Keratinocyte (primary cell): ENCODE measurements at regions not wholly inside any gene's neighbourhood (a gene's known extent, or its start where the extent isn't known, plus 50 kb on each side); places are given as distances from the start of the nearest gene placed in this dataset.

ENCODE experiments used
- DNase-seq: peaks from one replicate; pipeline ENCODE4 v3.0.0-alpha.2; 2011; ENCODE audit warnings: low read depth, missing footprints, low spot score
- FAIRE-seq: peaks from 2 replicates; lab custom pipeline; 2011; peaks lifted over from hg19 to GRCh38; lab: Jason Lieb, UNC
- H2AFZ ChIP-seq: 2 replicates; pipeline ENCODE4 v1.6.0; 2012; ENCODE audit warnings: low read length, control low read depth, inconsistent platforms; ENCODE audit not compliant: control insufficient read depth
- H3K27ac ChIP-seq: 2 replicates; pipeline ENCODE4 v1.5.1; 2011; ENCODE audit warnings: low read length; ENCODE audit not compliant: control insufficient read depth, insufficient read depth
- H3K27me3 ChIP-seq: 3 replicates; pipeline ENCODE4 v1.6.0; 2011; ENCODE audit warnings: low read length; ENCODE audit not compliant: control insufficient read depth, insufficient read depth; ENCODE audit errors: extremely low read depth
- H3K36me3 ChIP-seq, 2 experiments: 2 replicates in 1 of 2; 3 replicates in 1 of 2; pipeline ENCODE4 v1.5.1; 2011; ENCODE audit warnings: low read length in 2 of 2, mild to moderate bottlenecking in 1 of 2; ENCODE audit not compliant: control insufficient read depth in 2 of 2, insufficient read depth in 2 of 2; ENCODE audit errors: extremely low read depth in 1 of 2
- H3K4me1 ChIP-seq: 3 replicates; pipeline ENCODE4 v1.5.1; 2011; ENCODE audit warnings: low read length; ENCODE audit not compliant: control insufficient read depth, insufficient read depth; ENCODE audit errors: extremely low read depth
- H3K4me2 ChIP-seq: 3 replicates; pipeline ENCODE4 v1.6.0; 2011; ENCODE audit warnings: low read depth, low read length; ENCODE audit not compliant: control insufficient read depth, insufficient read depth; ENCODE audit errors: extremely low read depth
- H3K4me3 ChIP-seq, 3 experiments: fragments of 200-600 bp in 1 of 3; sonication (generic) in 1 of 3; 2 replicates in 2 of 3; 3 replicates in 1 of 3; pipeline ENCODE4 v1.5.1; 2011 to 2016; ENCODE audit warnings: low read length in 3 of 3, mild to moderate bottlenecking in 3 of 3, control low read depth in 2 of 3, inconsistent platforms in 1 of 3, low read depth in 1 of 3, mixed read lengths in 1 of 3, mixed run types in 1 of 3, moderate library complexity in 1 of 3; ENCODE audit not compliant: control insufficient read depth in 2 of 3, insufficient read depth in 2 of 3; ENCODE audit errors: extremely low read depth in 1 of 3
- H3K79me2 ChIP-seq: 2 replicates; pipeline ENCODE4 v1.6.0; 2012; ENCODE audit warnings: low read length; ENCODE audit not compliant: control insufficient read depth, insufficient read depth
- H3K9ac ChIP-seq: 3 replicates; pipeline ENCODE4 v1.6.0; 2011; ENCODE audit warnings: low read length; ENCODE audit not compliant: control insufficient read depth, insufficient read depth; ENCODE audit errors: extremely low read depth
- H3K9me1 ChIP-seq: 3 replicates; pipeline ENCODE4 v1.6.0; 2011; ENCODE audit warnings: low read length; ENCODE audit not compliant: control insufficient read depth, insufficient read depth; ENCODE audit errors: extremely low read depth
- H3K9me3 ChIP-seq: 2 replicates; pipeline ENCODE4 v1.5.1; 2012; ENCODE audit warnings: low read depth, low read length; ENCODE audit not compliant: control insufficient read depth
- H4K20me1 ChIP-seq: 3 replicates; pipeline ENCODE4 v1.6.0; 2011; ENCODE audit warnings: low read length; ENCODE audit not compliant: control insufficient read depth, insufficient read depth; ENCODE audit errors: extremely low read depth
- CTCF ChIP-seq, 3 experiments: IDR thresholded peaks in 1 of 3; conservative IDR thresholded peaks in 1 of 3; optimal IDR thresholded peaks in 1 of 3; 2 replicates in 2 of 3; 3 replicates in 1 of 3; pipeline versions ENCODE3 to v1.5.1; 2011; ENCODE audit warnings: low read length in 3 of 3, mild to moderate bottlenecking in 3 of 3, moderate library complexity in 2 of 3, control low read depth in 1 of 3, inconsistent platforms in 1 of 3; ENCODE audit not compliant: insufficient read depth in 2 of 3; ENCODE audit errors: extremely low read depth in 1 of 3
- EZH2 ChIP-seq: IDR thresholded peaks from one replicate; pipeline ENCODE4 v1.6.1; 2012; ENCODE audit warnings: inconsistent platforms, mild to moderate bottlenecking, low read length, moderate library complexity
- dilution Hi-C: fragments of 300-500 bp; cut with MboI; formaldehyde crosslinking; loops from one replicate; pipeline ENCODE4 v1.7.0; 2020; ENCODE audit warnings: low sequenced_read_pairs; ENCODE audit not compliant: extremely low pct_ligation_motif_present

- H3K9me1 ChIP-seq, result no peaks in the 10 kb centered on the region
- no peaks in the 10 kb centered on the region for H3K36me3 ChIP-seq
- no peaks in the 10 kb centered on the region for H3K79me2 ChIP-seq
- no peak overlapping the region for H3K27ac ChIP-seq
- H3K4me2 ChIP-seq, result no peak overlapping the region
- no peak overlapping the region for H3K4me3 ChIP-seq
- dilution Hi-C loops, result no loop called here
- H3K27me3 ChIP-seq, result no peaks in the 10 kb centered on the region
- DNase-seq (no peak), FAIRE-seq (no peak)
- H4K20me1 ChIP-seq, result no peaks in the 10 kb centered on the region
- no peak overlapping the region for H3K9ac ChIP-seq
- TF ChIP-seq EZH2, result no peak
- no peak for TF ChIP-seq CTCF (optimal IDR thresholded peaks at IDR 0.05 in 1 of 3, IDR thresholded peaks at IDR 0.05 in 1 of 3, conservative IDR thresholded peaks at IDR 0.05 in 1 of 3; ENCODE audit: extremely low read depth in 1 of 3, insufficient read depth in 2 of 3, low read length in 3 of 3)
- H3K4me1 ChIP-seq, result no peaks in the 10 kb centered on the region
- no peaks in the 10 kb centered on the region for H3K9me3 ChIP-seq
- H2AFZ ChIP-seq, result peak overlapping the region; percentile 20
These were observed 94.0 kb upstream of the PIK3C3 start for GRCh38 chr18:41860987-41861386.

- H3K79me2 ChIP-seq, result no peaks in the 10 kb centered on the region
- no peaks in the 10 kb centered on the region for H3K27me3 ChIP-seq
- H3K27ac ChIP-seq, result no peak overlapping the region
- no peak overlapping the region for H2AFZ ChIP-seq
- H4K20me1 ChIP-seq, result no peaks in the 10 kb centered on the region
- H3K4me2 ChIP-seq, result no peak overlapping the region
- no peak overlapping the region for H3K4me3 ChIP-seq
- no peak for FAIRE-seq
- dilution Hi-C loops, result no loop called here
- no peak for DNase-seq
- no peaks in the 10 kb centered on the region for H3K4me1 ChIP-seq
- H3K9me1 ChIP-seq, result no peaks in the 10 kb centered on the region
- H3K36me3 ChIP-seq, result no peaks in the 10 kb centered on the region
- TF ChIP-seq CTCF (optimal IDR thresholded peaks at IDR 0.05 in 1 of 3, IDR thresholded peaks at IDR 0.05 in 1 of 3, conservative IDR thresholded peaks at IDR 0.05 in 1 of 3; ENCODE audit: extremely low read depth in 1 of 3, insufficient read depth in 2 of 3, low read length in 3 of 3) (no peak), EZH2 (no peak)
- H3K9me3 ChIP-seq, result no peaks in the 10 kb centered on the region
- H3K9ac ChIP-seq, result no peak overlapping the region
These were observed 96.1 kb upstream of the PIK3C3 start for GRCh38 chr18:41858761-41859555.
